Mucosa of stomach (tissue), 1 donor: ENCODE measurements at regions not wholly inside any gene's neighbourhood (a gene's known extent, or its start where the extent isn't known, plus 50 kb on each side); places are given as distances from the start of the nearest gene placed in this dataset.

Source experiments
- H3K27me3 ChIP-seq: one replicate; pipeline ENCODE4 v1.7.0; 2013; ENCODE audit warnings: mild to moderate bottlenecking, low read length; ENCODE audit not compliant: control insufficient read depth, insufficient read depth
- H3K36me3 ChIP-seq: one replicate; pipeline ENCODE4 v1.7.0; 2013; ENCODE audit warnings: low read length; ENCODE audit not compliant: control insufficient read depth, insufficient read depth
- H3K4me1 ChIP-seq: one replicate; pipeline ENCODE4 v1.7.0; 2013; ENCODE audit warnings: mild to moderate bottlenecking, low read length; ENCODE audit not compliant: control insufficient read depth, insufficient read depth
- H3K4me3 ChIP-seq: one replicate; pipeline ENCODE4 v1.7.0; 2013; ENCODE audit warnings: low read length
- H3K9ac ChIP-seq: one replicate; pipeline ENCODE4 v1.7.0; 2013; ENCODE audit warnings: mild to moderate bottlenecking, low read length, moderate library complexity
- H3K9me3 ChIP-seq: one replicate; pipeline ENCODE4 v1.7.0; 2013; ENCODE audit warnings: mild to moderate bottlenecking, low read length, moderate library complexity; ENCODE audit not compliant: control insufficient read depth
- donor health status: Pancreatic carcinoma.

GRCh38 chr6:2560917-2561698 is 189.6 kb downstream of the MYLK4 start:
- no peaks in the 10 kb centered on the region for H3K36me3 ChIP-seq
- no peaks in the 10 kb centered on the region for H3K27me3 ChIP-seq
- peaks cover 8% of the 10 kb centered on the region for H3K4me1 ChIP-seq
- H3K9me3 ChIP-seq: no peaks in the 10 kb centered on the region
- no peak overlapping the region for H3K9ac ChIP-seq
- H3K4me3 ChIP-seq: no peak overlapping the region

GRCh38 chr6:2560140-2560818 is 190.4 kb downstream of the MYLK4 start:
- peaks cover 8% of the 10 kb centered on the region for H3K4me1 ChIP-seq
- no peak overlapping the region for H3K4me3 ChIP-seq
- H3K9ac ChIP-seq: no peak overlapping the region
- H3K36me3 ChIP-seq: no peaks in the 10 kb centered on the region
- no peaks in the 10 kb centered on the region for H3K27me3 ChIP-seq
- H3K9me3 ChIP-seq: no peaks in the 10 kb centered on the region

GRCh38 chr6:2558861-2559801 is 191.6 kb downstream of the MYLK4 start:
- no peaks in the 10 kb centered on the region for H3K27me3 ChIP-seq
- no peak overlapping the region for H3K9ac ChIP-seq
- H3K9me3 ChIP-seq: no peaks in the 10 kb centered on the region
- no peak overlapping the region for H3K4me3 ChIP-seq
- H3K36me3 ChIP-seq: no peaks in the 10 kb centered on the region
- peaks cover 3% of the 10 kb centered on the region for H3K4me1 ChIP-seq

- Histone ChIP-seq H3K4me3 (no peak overlapping the region), H3K27me3 (no peaks in the 10 kb centered on the region), H3K36me3 (no peaks in the 10 kb centered on the region), H3K9me3 (no peaks in the 10 kb centered on the region), H3K4me1 (no peaks in the 10 kb centered on the region), H3K9ac (no peak overlapping the region)
Observed at GRCh38 chr6:2558098-2558680, 192.5 kb downstream of the MYLK4 start.

GRCh38 chr6:2557181-2557720 is 193.5 kb downstream of the MYLK4 start:
- Histone ChIP-seq H3K9me3 (no peaks in the 10 kb centered on the region), H3K36me3 (no peaks in the 10 kb centered on the region), H3K27me3 (no peaks in the 10 kb centered on the region), H3K4me1 (no peaks in the 10 kb centered on the region), H3K9ac (no peak overlapping the region), H3K4me3 (no peak overlapping the region)

GRCh38 chr6:2556761-2557160 is 194.0 kb downstream of the MYLK4 start:
- Histone ChIP-seq H3K36me3 (no peaks in the 10 kb centered on the region), H3K4me3 (no peak overlapping the region), H3K27me3 (no peaks in the 10 kb centered on the region), H3K9ac (no peak overlapping the region), H3K9me3 (no peaks in the 10 kb centered on the region), H3K4me1 (no peaks in the 10 kb centered on the region)

GRCh38 chr6:2554651-2555260 is 196.0 kb downstream of the MYLK4 start:
- Histone ChIP-seq H3K9ac (no peak overlapping the region), H3K36me3 (no peaks in the 10 kb centered on the region), H3K9me3 (no peaks in the 10 kb centered on the region), H3K27me3 (no peaks in the 10 kb centered on the region), H3K4me3 (no peak overlapping the region), H3K4me1 (no peaks in the 10 kb centered on the region)

GRCh38 chr6:2552526-2553154 is 198.1 kb downstream of the MYLK4 start:
- H3K4me3 ChIP-seq: no peak overlapping the region
- no peaks in the 10 kb centered on the region for H3K27me3 ChIP-seq
- H3K9ac ChIP-seq: no peak overlapping the region
- H3K9me3 ChIP-seq: no peaks in the 10 kb centered on the region
- no peaks in the 10 kb centered on the region for H3K4me1 ChIP-seq
- H3K36me3 ChIP-seq: no peaks in the 10 kb centered on the region

GRCh38 chr6:2551705-2552104 is 199.0 kb downstream of the MYLK4 start:
- Histone ChIP-seq H3K9ac (no peak overlapping the region), H3K4me1 (no peaks in the 10 kb centered on the region), H3K36me3 (no peaks in the 10 kb centered on the region), H3K9me3 (no peaks in the 10 kb centered on the region), H3K4me3 (no peak overlapping the region), H3K27me3 (no peaks in the 10 kb centered on the region)

- H3K4me1 ChIP-seq: no peaks in the 10 kb centered on the region
Observed at GRCh38 chr6:2550247-2550646, 200.5 kb downstream of the MYLK4 start.

GRCh38 chr6:2549834-2550233 is 200.9 kb downstream of the MYLK4 start:
- H3K36me3 ChIP-seq: no peaks in the 10 kb centered on the region
- H3K9me3 ChIP-seq: no peaks in the 10 kb centered on the region
- no peaks in the 10 kb centered on the region for H3K4me1 ChIP-seq
- H3K27me3 ChIP-seq: no peaks in the 10 kb centered on the region
- H3K4me3 ChIP-seq: no peak overlapping the region
- no peak overlapping the region for H3K9ac ChIP-seq

More at GRCh38 chr6:2550247-2550646, 200.5 kb downstream of the MYLK4 start:
- Histone ChIP-seq H3K36me3 (no peaks in the 10 kb centered on the region), H3K9ac (no peak overlapping the region), H3K27me3 (no peaks in the 10 kb centered on the region), H3K4me3 (no peak overlapping the region), H3K9me3 (no peaks in the 10 kb centered on the region)
